ENCODE measurements at regions not wholly inside any gene's neighbourhood (a gene's known extent, or its start where the extent isn't known, plus 50 kb on each side); places are given as distances from the start of the nearest gene placed in this dataset.

GRCh38 chr16:51312363-51313150 lies 161.5 kb upstream of the SALL1 start:
- Mint-ChIP-seq H3K36me3 (ENCODE audit: low read depth) (no peaks in the 10 kb centered on the region), H3K27me3 (ENCODE audit: low read depth) (no peaks in the 10 kb centered on the region), H3K4me1 (ENCODE audit: low read depth) (no peaks in the 10 kb centered on the region), H3K4me3 (ENCODE audit: low read depth) (no peak overlapping the region), H3K9me3 (peaks cover 6% of the 10 kb centered on the region), H3K27ac (no peak overlapping the region)
- no peak for DNase-seq (ENCODE audit: low spot score)
- intact Hi-C loops (cut with micrococcal nuclease), result no loop called here

- intact Hi-C loops (cut with micrococcal nuclease), result no loop called here
- Mint-ChIP-seq H3K4me3 (ENCODE audit: low read depth) (no peak overlapping the region), H3K36me3 (ENCODE audit: low read depth) (no peaks in the 10 kb centered on the region), H3K4me1 (ENCODE audit: low read depth) (no peaks in the 10 kb centered on the region), H3K9me3 (peaks cover 10% of the 10 kb centered on the region), H3K27ac (no peak overlapping the region), H3K27me3 (ENCODE audit: low read depth) (no peaks in the 10 kb centered on the region)
- no peak for DNase-seq (ENCODE audit: low spot score)
Observed at GRCh38 chr16:51310159-51310558, 159.1 kb upstream of the SALL1 start.

- no peak for DNase-seq (ENCODE audit: low spot score)
- H3K27ac Mint-ChIP-seq, result no peak overlapping the region
- no peaks in the 10 kb centered on the region for H3K27me3 Mint-ChIP-seq (ENCODE audit: low read depth)
- H3K9me3 Mint-ChIP-seq, result peaks cover 14% of the 10 kb centered on the region
- H3K4me3 Mint-ChIP-seq (ENCODE audit: low read depth), result no peak overlapping the region
- no peaks in the 10 kb centered on the region for H3K36me3 Mint-ChIP-seq (ENCODE audit: low read depth)
- H3K4me1 Mint-ChIP-seq (ENCODE audit: low read depth), result no peaks in the 10 kb centered on the region
- intact Hi-C loops (cut with micrococcal nuclease), result no loop called here
Observed at GRCh38 chr16:51306886-51307595, 156.0 kb upstream of the SALL1 start.

DNA sequence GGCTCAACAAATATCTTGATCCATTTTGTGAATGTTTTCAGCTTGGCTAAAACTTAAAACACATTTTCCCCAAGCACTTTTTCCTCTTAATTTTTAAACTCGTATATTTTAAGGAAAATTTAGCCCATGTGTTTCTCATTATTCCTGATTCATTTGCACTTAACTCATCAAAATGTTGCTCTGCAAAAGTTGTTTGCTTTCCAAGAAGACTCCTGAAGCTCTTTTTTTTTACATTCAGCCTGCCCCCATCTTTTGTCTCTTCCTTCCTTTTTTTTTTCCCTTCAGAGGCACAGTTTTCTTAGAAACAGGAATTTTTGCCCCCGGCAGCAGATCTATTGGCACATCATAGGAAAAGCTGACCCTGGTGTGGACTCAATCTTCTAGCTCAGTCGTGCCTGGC lies 155.0 kb upstream of the SALL1 start:
- DNase-seq (ENCODE audit: low spot score), result no peak
- intact Hi-C loops (cut with micrococcal nuclease), result no loop called here
- Mint-ChIP-seq H3K9me3 (peaks cover 14% of the 10 kb centered on the region), H3K27me3 (ENCODE audit: low read depth) (no peaks in the 10 kb centered on the region), H3K4me1 (ENCODE audit: low read depth) (no peaks in the 10 kb centered on the region), H3K4me3 (ENCODE audit: low read depth) (no peak overlapping the region), H3K27ac (no peak overlapping the region), H3K36me3 (ENCODE audit: low read depth) (no peaks in the 10 kb centered on the region)

DNA sequence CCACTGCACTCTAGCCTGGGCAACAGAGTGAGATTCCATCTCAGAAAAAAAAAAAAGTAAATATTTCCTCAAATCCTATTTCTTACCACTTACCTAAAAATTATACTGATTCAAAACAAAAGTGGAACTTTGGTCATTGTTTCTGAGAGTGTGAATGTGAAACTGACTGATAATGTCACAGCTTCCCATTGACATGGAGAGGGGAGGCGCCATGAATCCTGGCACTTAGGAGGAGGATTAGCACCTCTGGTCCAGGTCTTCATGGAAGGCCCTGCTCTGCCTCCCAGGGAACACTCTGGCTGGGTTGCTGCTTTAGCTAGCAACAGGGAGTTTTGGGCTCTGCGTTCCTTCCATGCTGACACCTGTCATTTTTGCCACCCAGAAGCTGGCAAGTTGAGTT lies 154.3 kb upstream of the SALL1 start:
- no peak overlapping the region for H3K27ac Mint-ChIP-seq
- peaks cover 14% of the 10 kb centered on the region for H3K9me3 Mint-ChIP-seq
- no peaks in the 10 kb centered on the region for H3K36me3 Mint-ChIP-seq (ENCODE audit: low read depth)
- no peaks in the 10 kb centered on the region for H3K27me3 Mint-ChIP-seq (ENCODE audit: low read depth)
- H3K4me1 Mint-ChIP-seq (ENCODE audit: low read depth), result no peaks in the 10 kb centered on the region
- DNase-seq (ENCODE audit: low spot score), result no peak
- intact Hi-C loops (cut with micrococcal nuclease), result no loop called here
- no peak overlapping the region for H3K4me3 Mint-ChIP-seq (ENCODE audit: low read depth)

- Mint-ChIP-seq H3K27me3 (ENCODE audit: low read depth) (no peaks in the 10 kb centered on the region), H3K9me3 (peaks cover 32% of the 10 kb centered on the region), H3K4me1 (ENCODE audit: low read depth) (no peaks in the 10 kb centered on the region), H3K36me3 (ENCODE audit: low read depth) (no peaks in the 10 kb centered on the region), H3K4me3 (ENCODE audit: low read depth) (no peak overlapping the region), H3K27ac (no peak overlapping the region)
- intact Hi-C loops (cut with micrococcal nuclease), result no loop called here
- no peak for DNase-seq (ENCODE audit: low spot score)
Observed at GRCh38 chr16:51302042-51302441, 151.0 kb upstream of the SALL1 start.

DNA sequence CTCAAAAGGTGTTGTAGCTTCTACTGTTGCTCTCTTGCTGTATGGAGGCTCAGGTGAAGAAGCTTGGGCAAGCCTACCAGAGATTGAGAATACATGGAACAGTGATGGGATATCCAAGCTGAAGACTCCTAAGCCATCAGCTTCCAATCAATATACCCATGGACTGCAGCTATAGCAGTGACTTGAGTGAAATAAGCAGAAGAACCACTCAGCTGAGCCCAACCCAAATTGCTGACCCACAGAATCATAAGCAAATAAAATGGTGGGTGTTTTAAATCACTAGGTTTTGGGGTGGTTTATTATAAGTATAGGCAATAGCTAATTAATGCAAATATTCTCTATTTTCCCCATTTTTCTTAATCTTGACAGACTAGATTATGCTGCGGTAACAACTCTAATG lies 147.7 kb upstream of the SALL1 start:
- Mint-ChIP-seq H3K27ac (no peak overlapping the region), H3K4me1 (ENCODE audit: low read depth) (no peaks in the 10 kb centered on the region), H3K9me3 (peaks cover 25% of the 10 kb centered on the region), H3K4me3 (ENCODE audit: low read depth) (no peak overlapping the region), H3K36me3 (ENCODE audit: low read depth) (no peaks in the 10 kb centered on the region), H3K27me3 (ENCODE audit: low read depth) (no peaks in the 10 kb centered on the region)
- intact Hi-C loops (cut with micrococcal nuclease), result no loop called here
- no peak for DNase-seq (ENCODE audit: low spot score)

DNA sequence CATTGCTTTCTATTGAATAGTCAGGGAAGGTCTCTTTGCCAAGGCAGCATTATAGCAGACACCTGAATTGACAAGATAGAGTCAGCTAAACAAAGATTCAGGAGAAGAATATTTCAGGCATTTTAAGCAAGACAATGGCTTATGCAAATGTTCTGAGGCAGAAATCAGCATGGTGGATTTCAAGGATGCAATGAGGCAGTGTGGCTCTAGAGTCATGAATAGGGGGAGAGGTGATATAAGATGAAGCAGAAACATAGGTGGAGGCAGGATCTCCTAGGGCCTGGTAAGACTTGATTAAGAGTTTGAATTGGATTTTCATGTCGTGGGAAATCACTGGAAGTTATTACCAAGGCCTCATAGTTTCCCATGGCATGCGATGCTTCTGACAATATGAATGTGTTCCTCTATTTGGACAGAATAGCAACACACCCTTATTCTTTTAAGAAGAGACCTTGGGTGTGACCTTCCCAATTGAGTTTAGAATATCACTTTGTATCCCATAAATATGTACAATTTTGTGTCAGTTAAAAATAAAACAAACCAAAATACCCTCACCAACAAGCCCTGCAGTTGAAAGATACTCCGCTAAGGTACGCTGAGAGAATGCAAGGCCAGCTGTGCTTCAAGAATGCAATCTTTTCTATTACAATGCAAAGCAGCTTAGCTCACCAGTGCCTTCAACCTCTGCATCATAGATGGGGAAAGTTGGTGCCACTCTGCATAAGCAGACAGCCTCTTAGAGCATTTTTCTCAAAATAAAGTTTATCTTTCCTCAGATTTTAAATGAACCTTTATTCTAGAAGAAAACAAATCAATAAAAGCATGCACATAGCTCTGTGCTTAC lies 139.6 kb upstream of the SALL1 start:
- DNase-seq (ENCODE audit: low spot score), result no peak
- Mint-ChIP-seq H3K4me3 (ENCODE audit: low read depth) (no peak overlapping the region), H3K27me3 (ENCODE audit: low read depth) (no peaks in the 10 kb centered on the region), H3K27ac (no peak overlapping the region), H3K36me3 (ENCODE audit: low read depth) (no peaks in the 10 kb centered on the region), H3K4me1 (ENCODE audit: low read depth) (no peaks in the 10 kb centered on the region), H3K9me3 (peaks cover 7% of the 10 kb centered on the region)
- intact Hi-C loops (cut with micrococcal nuclease), result no loop called here

- DNase-seq (ENCODE audit: low spot score), result no peak
- H3K27me3 Mint-ChIP-seq (ENCODE audit: low read depth), result no peaks in the 10 kb centered on the region
- no peaks in the 10 kb centered on the region for H3K4me1 Mint-ChIP-seq (ENCODE audit: low read depth)
- intact Hi-C loops (cut with micrococcal nuclease), result no loop called here
- H3K27ac Mint-ChIP-seq, result no peak overlapping the region
- no peak overlapping the region for H3K4me3 Mint-ChIP-seq (ENCODE audit: low read depth)
- H3K36me3 Mint-ChIP-seq (ENCODE audit: low read depth), result no peaks in the 10 kb centered on the region
- peaks cover 9% of the 10 kb centered on the region for H3K9me3 Mint-ChIP-seq
Observed at GRCh38 chr16:51289336-51289735, 138.3 kb upstream of the SALL1 start.

- no peak for DNase-seq (ENCODE audit: low spot score)
- H3K9me3 Mint-ChIP-seq, result peaks cover 18% of the 10 kb centered on the region
- intact Hi-C loops (cut with micrococcal nuclease), result no loop called here
- H3K27ac Mint-ChIP-seq, result no peak overlapping the region
- H3K4me3 Mint-ChIP-seq (ENCODE audit: low read depth), result no peak overlapping the region
- no peaks in the 10 kb centered on the region for H3K36me3 Mint-ChIP-seq (ENCODE audit: low read depth)
- H3K4me1 Mint-ChIP-seq (ENCODE audit: low read depth), result no peaks in the 10 kb centered on the region
- no peaks in the 10 kb centered on the region for H3K27me3 Mint-ChIP-seq (ENCODE audit: low read depth)
Observed at GRCh38 chr16:51287121-51287755, 136.2 kb upstream of the SALL1 start.

DNA sequence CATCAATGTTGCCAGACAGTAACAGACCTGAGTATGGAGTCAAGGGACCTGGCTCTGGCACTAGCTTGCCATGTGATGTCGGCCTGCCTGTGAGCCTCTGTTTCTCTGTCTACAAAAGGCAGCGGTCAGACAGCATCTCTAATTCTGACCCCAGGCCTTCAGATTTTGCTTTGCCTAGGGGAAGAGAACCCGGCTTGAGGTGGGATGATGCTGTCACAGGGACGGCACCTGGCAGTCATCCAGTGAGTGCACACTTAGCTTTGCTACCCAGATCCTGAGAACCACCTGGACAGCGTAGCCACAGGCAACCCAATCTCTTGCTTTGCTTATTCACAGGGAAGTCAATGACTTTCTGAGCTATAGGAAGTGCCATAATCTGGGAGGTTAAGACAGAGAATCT lies 135.2 kb upstream of the SALL1 start:
- no peak for DNase-seq (ENCODE audit: low spot score)

DNA sequence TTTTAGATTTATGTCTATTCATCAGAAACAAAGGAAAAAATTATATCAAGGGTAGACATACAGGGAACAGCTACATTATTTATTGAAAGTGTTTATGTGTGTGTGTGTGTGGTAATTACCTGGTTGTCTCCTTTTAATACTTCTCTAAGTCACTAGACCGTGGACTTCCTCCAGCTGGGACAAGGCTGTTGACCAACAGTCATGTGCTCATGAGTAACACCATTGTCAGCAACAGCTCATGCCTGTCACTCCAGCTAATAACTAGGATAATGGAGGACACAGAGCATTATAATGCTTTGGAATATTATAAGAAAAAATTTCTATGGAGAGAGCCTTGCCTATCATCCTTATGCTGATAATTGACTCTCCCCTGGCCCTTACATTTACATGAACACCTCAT lies 125.3 kb upstream of the SALL1 start:
- H3K36me3 Mint-ChIP-seq (ENCODE audit: low read depth), result no peaks in the 10 kb centered on the region
- no peaks in the 10 kb centered on the region for H3K27me3 Mint-ChIP-seq (ENCODE audit: low read depth)
- no peak overlapping the region for H3K27ac Mint-ChIP-seq
- DNase-seq (ENCODE audit: low spot score), result no peak
- no peaks in the 10 kb centered on the region for H3K4me1 Mint-ChIP-seq (ENCODE audit: low read depth)
- no peak overlapping the region for H3K4me3 Mint-ChIP-seq (ENCODE audit: low read depth)
- intact Hi-C loops (cut with micrococcal nuclease), result no loop called here
- peaks cover 4% of the 10 kb centered on the region for H3K9me3 Mint-ChIP-seq

More for the DNA sequence above, 135.2 kb upstream of the SALL1 start:
- intact Hi-C loops (cut with micrococcal nuclease), result no loop called here
- Mint-ChIP-seq H3K27ac (no peak overlapping the region), H3K36me3 (ENCODE audit: low read depth) (no peaks in the 10 kb centered on the region), H3K4me3 (ENCODE audit: low read depth) (no peak overlapping the region), H3K27me3 (ENCODE audit: low read depth) (no peaks in the 10 kb centered on the region), H3K4me1 (ENCODE audit: low read depth) (no peaks in the 10 kb centered on the region), H3K9me3 (peaks cover 18% of the 10 kb centered on the region)
